Epithelial cell of proximal tubule (primary cell): ENCODE measurements at regions not wholly inside any gene's neighbourhood (a gene's known extent, or its start where the extent isn't known, plus 50 kb on each side); places are given as distances from the start of the nearest gene placed in this dataset.

ENCODE experiments used
- DNase-seq: peaks from one replicate; pipeline ENCODE4 v3.0.0-alpha.2; 2011; ENCODE audit warnings: low read depth
- H3K4me3 ChIP-seq: 2 replicates; pipeline ENCODE4 v1.5.1; 2011; ENCODE audit warnings: low read depth, mild to moderate bottlenecking, low read length
- TF ChIP-seq, protein P1 (sequence below): conservative IDR thresholded peaks from 2 replicates; pipeline ENCODE4 v1.5.1; 2012; ENCODE audit warnings: low read depth, mild to moderate bottlenecking, low read length

DNA sequence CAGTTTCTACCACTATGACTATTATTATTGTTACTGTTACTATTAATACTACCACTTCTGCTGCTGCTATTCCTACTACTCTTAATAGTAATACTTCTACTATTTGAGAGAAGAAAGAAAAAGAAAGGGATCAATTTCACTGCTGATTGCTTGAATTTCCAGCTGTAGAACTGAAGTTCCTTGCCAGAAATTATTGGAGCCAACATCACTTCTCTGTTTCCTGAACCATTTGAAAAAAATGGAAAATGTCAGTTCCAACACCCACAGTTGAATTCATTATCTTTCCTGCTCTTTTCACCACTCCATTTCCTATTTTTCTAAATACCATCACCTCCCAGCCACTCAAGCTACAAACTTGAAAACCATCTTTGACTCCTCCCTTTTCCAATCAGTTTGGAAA lies 54.1 kb upstream of the PIK3C2G start:
- no peak for DNase-seq
- H3K4me3 ChIP-seq = no peak overlapping the region
- TF ChIP-seq, protein P1, sequence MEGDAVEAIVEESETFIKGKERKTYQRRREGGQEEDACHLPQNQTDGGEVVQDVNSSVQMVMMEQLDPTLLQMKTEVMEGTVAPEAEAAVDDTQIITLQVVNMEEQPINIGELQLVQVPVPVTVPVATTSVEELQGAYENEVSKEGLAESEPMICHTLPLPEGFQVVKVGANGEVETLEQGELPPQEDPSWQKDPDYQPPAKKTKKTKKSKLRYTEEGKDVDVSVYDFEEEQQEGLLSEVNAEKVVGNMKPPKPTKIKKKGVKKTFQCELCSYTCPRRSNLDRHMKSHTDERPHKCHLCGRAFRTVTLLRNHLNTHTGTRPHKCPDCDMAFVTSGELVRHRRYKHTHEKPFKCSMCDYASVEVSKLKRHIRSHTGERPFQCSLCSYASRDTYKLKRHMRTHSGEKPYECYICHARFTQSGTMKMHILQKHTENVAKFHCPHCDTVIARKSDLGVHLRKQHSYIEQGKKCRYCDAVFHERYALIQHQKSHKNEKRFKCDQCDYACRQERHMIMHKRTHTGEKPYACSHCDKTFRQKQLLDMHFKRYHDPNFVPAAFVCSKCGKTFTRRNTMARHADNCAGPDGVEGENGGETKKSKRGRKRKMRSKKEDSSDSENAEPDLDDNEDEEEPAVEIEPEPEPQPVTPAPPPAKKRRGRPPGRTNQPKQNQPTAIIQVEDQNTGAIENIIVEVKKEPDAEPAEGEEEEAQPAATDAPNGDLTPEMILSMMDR = no peak

DNA sequence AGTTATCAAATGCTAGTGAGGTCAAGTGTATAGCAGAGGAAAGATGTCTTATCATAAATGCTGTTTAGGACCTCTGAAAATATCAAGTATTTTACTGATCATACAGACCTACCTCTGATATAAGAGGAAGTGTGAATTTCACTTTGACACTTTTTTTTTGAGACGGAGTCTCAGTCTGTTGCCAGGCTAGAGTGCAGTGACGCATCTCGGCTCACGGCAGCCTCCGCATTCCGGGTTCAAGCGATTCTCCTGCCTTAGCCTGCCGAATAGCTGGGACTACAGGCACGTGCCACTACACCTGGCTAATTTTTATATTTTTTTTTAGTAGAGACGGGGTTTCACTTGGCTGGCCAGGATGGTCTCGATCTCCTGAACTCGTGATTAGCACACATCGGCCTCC lies 55.1 kb upstream of the PIK3C2G start:
- no peak for DNase-seq
- TF ChIP-seq, protein P1 = no peak
- H3K4me3 ChIP-seq = no peak overlapping the region

DNA sequence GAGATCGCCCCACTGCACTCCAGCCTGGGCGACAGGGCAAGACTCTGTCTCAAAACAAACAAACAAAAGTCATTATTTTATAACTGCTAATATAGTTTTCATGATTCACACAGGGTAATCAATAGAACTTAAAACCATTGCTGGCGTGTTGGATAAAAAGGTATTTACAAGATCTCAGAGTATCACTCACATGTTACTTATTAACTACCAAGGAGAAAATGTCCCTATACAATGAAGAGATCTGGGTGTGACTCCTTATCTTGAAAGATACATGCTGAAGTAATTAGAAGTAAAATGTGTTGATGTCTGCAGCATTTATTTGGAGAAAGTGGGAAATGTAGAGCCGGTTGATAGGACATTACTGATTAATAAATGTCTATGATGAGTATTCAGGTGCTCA lies 57.3 kb upstream of the PIK3C2G start:
- no peak for DNase-seq
- TF ChIP-seq, protein P1 = no peak
- H3K4me3 ChIP-seq = no peak overlapping the region

DNA sequence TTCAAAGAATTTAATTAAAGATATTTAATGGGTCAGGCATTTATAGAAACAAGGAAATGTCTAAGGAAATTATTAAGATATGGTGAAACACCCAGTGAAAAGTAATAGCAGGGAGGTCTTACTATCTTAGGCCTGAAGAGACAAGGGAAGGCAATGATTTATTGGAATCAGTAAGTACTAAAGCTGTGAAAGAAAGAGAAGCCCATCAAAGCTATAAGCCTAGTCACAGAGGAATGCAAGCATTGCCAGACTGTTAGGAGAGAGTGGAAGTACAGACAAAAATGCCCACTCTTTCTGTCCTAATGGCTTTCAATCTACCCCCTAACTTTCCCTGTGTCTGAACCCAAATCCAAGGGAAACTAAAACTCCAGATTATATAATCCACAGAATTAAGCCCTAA lies 69.2 kb upstream of the PIK3C2G start:
- no peak overlapping the region for H3K4me3 ChIP-seq
- DNase-seq = no peak
- TF ChIP-seq, protein P1 = no peak

- TF ChIP-seq, protein P1 = no peak
- DNase-seq = no peak
- H3K4me3 ChIP-seq = no peak overlapping the region
Measured at GRCh38 chr12:18183141-18183540, 78.2 kb upstream of the PIK3C2G start.

- H3K4me3 ChIP-seq = no peak overlapping the region
- no peak for DNase-seq
- TF ChIP-seq, protein P1 = no peak
Measured at GRCh38 chr12:18171571-18171970, 81.6 kb upstream of the RERGL start.

GRCh38 chr12:18168016-18168415 lies 78.0 kb upstream of the RERGL start:
- H3K4me3 ChIP-seq = no peak overlapping the region
- TF ChIP-seq, protein P1 = no peak
- DNase-seq = no peak
